K562 (cell line): ENCODE measurements at regions not wholly inside any gene's neighbourhood (a gene's known extent, or its start where the extent isn't known, plus 50 kb on each side); places are given as distances from the start of the nearest gene placed in this dataset.

Experiments
- ATAC-seq: fragments of 200-7000 bp; cut with Tn5 transposase; 3 replicates; pipeline ENCODE4 v1.9.1; 2020; ENCODE audit warnings: moderate library complexity
- BruUV-seq: library from RNA; stranded (reverse); fragments of 400-500 nt; replicated peaks from 2 replicates; lab custom pipeline; 2021; lab: Mats Ljungman, UMichigan
- CTCF ChIA-PET: fragments of 300-600 bp; formaldehyde crosslinking; extraction: SDS; loops from one replicate; lab custom pipeline; 2021; ENCODE audit warnings: low intra/inter-chr PET ratio; lab: Yijun Ruan, JAX
- POLR2A ChIA-PET: fragments of 300-600, 350-650 bp; sonication (Branson Sonifier 250); formaldehyde crosslinking; extraction: SDS; loops from one replicate; lab custom pipeline; 2021; ENCODE audit warnings: antibody characterized with exemption, inconsistent platforms; lab: Yijun Ruan, JAX
- DNase-seq, 4 experiments: peaks; one replicate each; pipeline versions ENCODE4 v3.0.0 to v3.0.0-alpha.2; 2011 to 2018; ENCODE audit warnings: low spot score in 3 of 4, mixed read lengths in 3 of 4; ENCODE audit errors: extremely low read depth in 1 of 4
- FAIRE-seq: peaks from 2 replicates; lab custom pipeline; 2011; peaks lifted over from hg19 to GRCh38; lab: Jason Lieb, UNC
- H2AFZ ChIP-seq: 2 replicates; pipeline ENCODE4 v1.6.0; 2011; ENCODE audit warnings: low read depth, low read length, control low read depth, inconsistent platforms
- H3K27ac ChIP-seq: fragments of 200-600 bp; 3 replicates; pipeline ENCODE4 v1.8.0; 2011; ENCODE audit warnings: low read depth, mild to moderate bottlenecking, control low read depth, inconsistent platforms, low read length, moderate library complexity, mixed read lengths; ENCODE audit errors: extremely low read depth
- H3K27me3 ChIP-seq, 2 experiments: fragments of 300-600 bp in 1 of 2; 2 replicates in 1 of 2; 3 replicates in 1 of 2; pipeline versions ENCODE4 v1.6.0 to v1.8.0; 2011; ENCODE audit warnings: inconsistent platforms in 2 of 2, low read length in 2 of 2, mild to moderate bottlenecking in 1 of 2, mixed read lengths in 1 of 2, moderate library complexity in 1 of 2; ENCODE audit not compliant: control insufficient read depth in 2 of 2, insufficient read depth in 2 of 2
- H3K36me3 ChIP-seq: fragments of 300-600 bp; 3 replicates; pipeline ENCODE4 v1.8.0; 2011; ENCODE audit warnings: mild to moderate bottlenecking, low read length, inconsistent platforms; ENCODE audit not compliant: control insufficient read depth, insufficient read depth
- H3K4me1 ChIP-seq, 2 experiments: fragments of 200-600 bp in 1 of 2; replicated peaks in 1 of 2; 2 replicates in 1 of 2; 3 replicates in 1 of 2; pipeline versions ENCODE4 v1.5.1 to v1.8.0; 2011; ENCODE audit warnings: inconsistent platforms in 2 of 2, low read length in 2 of 2, mild to moderate bottlenecking in 1 of 2, mixed read lengths in 1 of 2, moderate library complexity in 1 of 2; ENCODE audit not compliant: control insufficient read depth in 2 of 2, insufficient read depth in 2 of 2
- H3K4me2 ChIP-seq: 2 replicates; pipeline ENCODE4 v1.6.1; 2011; ENCODE audit warnings: low read length, control low read depth, inconsistent platforms, mixed read lengths; ENCODE audit not compliant: insufficient read depth
- H3K4me3 ChIP-seq: fragments of 200-600 bp; sonication (generic), shearing (Covaris generic); 2 replicates; pipeline ENCODE4 v1.5.1; 2016; ENCODE audit warnings: control low read depth, inconsistent platforms
- H3K79me2 ChIP-seq: fragments of 200-600 bp; 3 replicates; pipeline ENCODE4 v1.8.0; 2011; ENCODE audit warnings: low read length, inconsistent platforms; ENCODE audit not compliant: control insufficient read depth, insufficient read depth
- H3K9ac ChIP-seq, 2 experiments: 2 replicates each; pipeline versions ENCODE4 v1.6.0 to v1.6.1; 2011; ENCODE audit warnings: low read depth in 2 of 2, low read length in 2 of 2, control low read depth in 1 of 2, inconsistent platforms in 1 of 2, mild to moderate bottlenecking in 1 of 2, mixed read lengths in 1 of 2; ENCODE audit not compliant: insufficient read depth in 1 of 2
- H3K9me1 ChIP-seq: one replicate; pipeline ENCODE4 v1.6.0; 2011; ENCODE audit warnings: inconsistent platforms, mild to moderate bottlenecking, low read length, moderate library complexity; ENCODE audit not compliant: control insufficient read depth, insufficient read depth
- H3K9me3 ChIP-seq: replicated peaks from 2 replicates; pipeline ENCODE4 v1.5.1; 2011; ENCODE audit warnings: low read depth, low read length, inconsistent platforms; ENCODE audit not compliant: control insufficient read depth, insufficient read depth
- H4K20me1 ChIP-seq: replicated peaks from 2 replicates; pipeline ENCODE4 v1.6.1; 2011; ENCODE audit warnings: low read length, inconsistent platforms, mixed read lengths; ENCODE audit not compliant: control insufficient read depth, insufficient read depth
- SNRNP70 ChIP-seq: fragments of 200-400 bp; formaldehyde crosslinking; optimal IDR thresholded peaks from 2 replicates; pipeline ENCODE3; 2017; ENCODE audit warnings: low read depth, low read length
- ZNF143 ChIP-seq: sonication (generic); formaldehyde crosslinking; IDR thresholded peaks from 2 replicates; pipeline ENCODE4 v1.9.0; 2022; ENCODE audit warnings: mild to moderate bottlenecking, missing genetic modification reagents
- WGBS: fragments of 100-300 bp; shearing (Covaris generic); methylation state at CpG from one replicate; pipeline ENCODE4 v1.1.6; 2016; ENCODE audit warnings: low coverage, mixed read lengths; ENCODE audit not compliant: insufficient coverage; ENCODE audit errors: missing lambda C conversion rate; 5-methylcytosine and 5-hydroxymethylcytosine counted together
- in situ Hi-C: fragments of 300-500 bp; cut with MboI; formaldehyde crosslinking; loops from 4 replicates; pipeline ENCODE4 v1.15.0; 2018; ENCODE audit warnings: inconsistent platforms, mixed read lengths
- intact Hi-C: fragments of 100-400 bp; cut with micrococcal nuclease; formaldehyde crosslinking; loops from 2 replicates; pipeline ENCODE4 v1.14.2; 2022
- TF ChIP-seq, protein P1 (sequence below), 2 experiments: fragments of 450-650 bp in 1 of 2; sonication (generic) in 1 of 2; formaldehyde crosslinking; conservative IDR thresholded peaks; 2 replicates each; pipeline versions ENCODE4 v1.4.0 to v1.8.1; 2020 to 2022; ENCODE audit warnings: mild to moderate bottlenecking in 1 of 2, missing genetic modification reagents in 1 of 2

- no peaks in the 10 kb centered on the region for H3K4me1 ChIP-seq
- POLR2A ChIA-PET = no interaction called here
- H2AFZ ChIP-seq = no peak overlapping the region
- H3K4me3 ChIP-seq = no peak overlapping the region
- TF ChIP-seq ZNF143 = no peak
- in situ Hi-C loops = no loop called here
- BruUV-seq = no TSS peak
- H3K79me2 ChIP-seq = no peaks in the 10 kb centered on the region
- H3K27me3 ChIP-seq = no peaks in the 10 kb centered on the region
- FAIRE-seq = no peak
- no peaks in the 10 kb centered on the region for H4K20me1 ChIP-seq
- H3K9me3 ChIP-seq = no peaks in the 10 kb centered on the region
- no peak overlapping the region for H3K4me2 ChIP-seq
- ATAC-seq = no peak
- H3K27ac ChIP-seq = no peak overlapping the region
- DNase-seq = peak in 1 of 4 experiments; percentile 1
- H3K36me3 ChIP-seq = no peaks in the 10 kb centered on the region
- no peak overlapping the region for H3K9ac ChIP-seq
- CTCF ChIA-PET = no interaction called here
- H3K9me1 ChIP-seq = no peaks in the 10 kb centered on the region
- intact Hi-C loops = no loop called here
Observed at GRCh38 chr5:125326150-125326510, 579.7 kb upstream of the ZNF608 start.

- Histone ChIP-seq H3K27ac (no peak overlapping the region), H2AFZ (no peak overlapping the region), H3K4me3 (no peak overlapping the region), H3K4me1 (no peaks in the 10 kb centered on the region), H3K9ac (no peak overlapping the region), H3K27me3 (no peaks in the 10 kb centered on the region), H3K79me2 (no peaks in the 10 kb centered on the region), H3K36me3 (no peaks in the 10 kb centered on the region), H3K9me1 (no peaks in the 10 kb centered on the region), H3K9me3 (no peaks in the 10 kb centered on the region), H4K20me1 (no peaks in the 10 kb centered on the region), H3K4me2 (no peak overlapping the region)
- intact Hi-C loops = no loop called here
- WGBS = 3% methylated on average over 3 of the region's 3 CpGs
- in situ Hi-C loops = no loop called here
- no TSS peak for BruUV-seq
- DNase-seq (no peak), FAIRE-seq (no peak), ATAC-seq (no peak)
- no peak for TF ChIP-seq SNRNP70
- TF ChIP-seq, protein P1, sequence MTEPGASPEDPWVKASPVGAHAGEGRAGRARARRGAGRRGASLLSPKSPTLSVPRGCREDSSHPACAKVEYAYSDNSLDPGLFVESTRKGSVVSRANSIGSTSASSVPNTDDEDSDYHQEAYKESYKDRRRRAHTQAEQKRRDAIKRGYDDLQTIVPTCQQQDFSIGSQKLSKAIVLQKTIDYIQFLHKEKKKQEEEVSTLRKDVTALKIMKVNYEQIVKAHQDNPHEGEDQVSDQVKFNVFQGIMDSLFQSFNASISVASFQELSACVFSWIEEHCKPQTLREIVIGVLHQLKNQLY (CRISPR knock-in tag; conservative IDR thresholded peaks at IDR 0.05) = no peak
- CTCF ChIA-PET = no interaction called here
- POLR2A ChIA-PET = no interaction called here
Observed at GRCh38 chr5:125327676-125328075, 581.2 kb upstream of the ZNF608 start.
